ENCODE measurements at regions not wholly inside any gene's neighbourhood (a gene's known extent, or its start where the extent isn't known, plus 50 kb on each side); places are given as distances from the start of the nearest gene placed in this dataset.

- Histone ChIP-seq H3K27ac (replicated peaks in 1 of 4) (no peak overlapping the region), H3K4me1 (no peaks in the 10 kb centered on the region), H3K4me3 (no peak overlapping the region), H3K27me3 (no peaks in the 10 kb centered on the region), H3K36me3 (no peaks in the 10 kb centered on the region), H3K9me3 (no peaks in the 10 kb centered on the region)
- intact Hi-C loops (cut with DNase I) = no loop called here
- DNase-seq (ENCODE audit: extremely low spot score) = peak; percentile 57
- TF ChIP-seq POLR2AphosphoS5 (IDR thresholded peaks at IDR 0.05) (no peak), EP300 (IDR thresholded peaks at IDR 0.05) (no peak), POLR2A (IDR thresholded peaks at IDR 0.05; ENCODE audit: low read depth) (no peak), CTCF (IDR thresholded peaks at IDR 0.05) (no peak)
- WGBS = 62% methylated on average over 12 of the region's 12 CpGs
Observed at GRCh38 chr18:76167845-76168621, 327.0 kb downstream of the ZNF516 start.

GRCh38 chr18:76167410-76167809, 327.6 kb downstream of the ZNF516 start:
- Histone ChIP-seq H3K36me3 (no peaks in the 10 kb centered on the region), H3K27me3 (no peaks in the 10 kb centered on the region), H3K27ac (replicated peaks in 1 of 4) (no peak overlapping the region), H3K9me3 (no peaks in the 10 kb centered on the region), H3K4me1 (no peaks in the 10 kb centered on the region), H3K4me3 (no peak overlapping the region)
- WGBS = 56% methylated on average over 6 of the region's 6 CpGs
- DNase-seq (ENCODE audit: extremely low spot score) = peak; percentile 50
- no peak for TF ChIP-seq EP300 (IDR thresholded peaks at IDR 0.05)
- TF ChIP-seq POLR2A (IDR thresholded peaks at IDR 0.05; ENCODE audit: low read depth) = no peak
- no peak for TF ChIP-seq POLR2AphosphoS5 (IDR thresholded peaks at IDR 0.05)
- TF ChIP-seq CTCF (IDR thresholded peaks at IDR 0.05) = no peak
- intact Hi-C loops (cut with DNase I) = no loop called here

GRCh38 chr18:76162886-76163285, 332.2 kb downstream of the ZNF516 start:
- Histone ChIP-seq H3K27me3 (no peaks in the 10 kb centered on the region), H3K4me3 (no peak overlapping the region), H3K4me1 (no peaks in the 10 kb centered on the region), H3K27ac (replicated peaks in 1 of 4) (no peak overlapping the region), H3K9me3 (no peaks in the 10 kb centered on the region), H3K36me3 (no peaks in the 10 kb centered on the region)
- intact Hi-C loops (cut with DNase I) = no loop called here
- TF ChIP-seq CTCF (IDR thresholded peaks at IDR 0.05) (no peak), POLR2AphosphoS5 (IDR thresholded peaks at IDR 0.05) (no peak), EP300 (IDR thresholded peaks at IDR 0.05) (no peak), POLR2A (IDR thresholded peaks at IDR 0.05; ENCODE audit: low read depth) (no peak)
- WGBS = 73% methylated on average over 7 of the region's 7 CpGs
- peak; percentile 74 for DNase-seq (ENCODE audit: extremely low spot score)

GRCh38 chr18:76161983-76162382, 333.1 kb downstream of the ZNF516 start:
- TF ChIP-seq CTCF (IDR thresholded peaks at IDR 0.05) (no peak), POLR2A (IDR thresholded peaks at IDR 0.05; ENCODE audit: low read depth) (no peak), EP300 (IDR thresholded peaks at IDR 0.05) (no peak), POLR2AphosphoS5 (IDR thresholded peaks at IDR 0.05) (no peak)
- Histone ChIP-seq H3K4me1 (no peaks in the 10 kb centered on the region), H3K9me3 (no peaks in the 10 kb centered on the region), H3K4me3 (no peak overlapping the region), H3K27ac (replicated peaks in 1 of 4) (no peak overlapping the region), H3K27me3 (no peaks in the 10 kb centered on the region), H3K36me3 (no peaks in the 10 kb centered on the region)
- intact Hi-C loops (cut with DNase I) = no loop called here
- peak; percentile 19 for DNase-seq (ENCODE audit: extremely low spot score)
- whole genome bisulfite sequencing = 100% methylated on average over 1 of the region's 1 CpG

GRCh38 chr18:76153691-76154090, 341.4 kb downstream of the ZNF516 start:
- Histone ChIP-seq H3K27ac (replicated peaks in 1 of 4) (no peak overlapping the region), H3K36me3 (no peaks in the 10 kb centered on the region), H3K4me1 (no peaks in the 10 kb centered on the region), H3K9me3 (no peaks in the 10 kb centered on the region), H3K4me3 (no peak overlapping the region), H3K27me3 (no peaks in the 10 kb centered on the region)
- intact Hi-C loops (cut with DNase I) = no loop called here
- TF ChIP-seq POLR2AphosphoS5 (IDR thresholded peaks at IDR 0.05) (no peak), POLR2A (IDR thresholded peaks at IDR 0.05; ENCODE audit: low read depth) (no peak), EP300 (IDR thresholded peaks at IDR 0.05) (no peak)
- no peak for DNase-seq (ENCODE audit: extremely low spot score)
- 77% methylated on average over 17 of the region's 17 CpGs for WGBS
